HepG2 (cell line): ENCODE measurements at regions not wholly inside any gene's neighbourhood (a gene's known extent, or its start where the extent isn't known, plus 50 kb on each side); places are given as distances from the start of the nearest gene placed in this dataset.

Source experiments
- EED ChIP-seq: sonication (generic); formaldehyde crosslinking; IDR thresholded peaks from 2 replicates; pipeline ENCODE4 v1.5.0; 2020; ENCODE audit warnings: mild to moderate bottlenecking, missing genetic modification reagents
- TF ChIP-seq, protein P1 (sequence below), 2 experiments: sonication (generic) in 1 of 2; formaldehyde crosslinking in 1 of 2; IDR thresholded peaks; 2 replicates each; pipeline versions ENCODE4 v1.5.1 to v1.6.1; 2011 to 2020; ENCODE audit warnings: borderline replicate concordance in 1 of 2, low read depth in 1 of 2, low read length in 1 of 2, mild to moderate bottlenecking in 1 of 2, missing genetic modification reagents in 1 of 2, moderate library complexity in 1 of 2
- TF ChIP-seq, protein P2 (sequence below): sonication (generic); formaldehyde crosslinking; IDR thresholded peaks from 2 replicates; pipeline ENCODE4 v1.5.0; 2020; ENCODE audit warnings: mild to moderate bottlenecking, missing genetic modification reagents, moderate library complexity

DNA sequence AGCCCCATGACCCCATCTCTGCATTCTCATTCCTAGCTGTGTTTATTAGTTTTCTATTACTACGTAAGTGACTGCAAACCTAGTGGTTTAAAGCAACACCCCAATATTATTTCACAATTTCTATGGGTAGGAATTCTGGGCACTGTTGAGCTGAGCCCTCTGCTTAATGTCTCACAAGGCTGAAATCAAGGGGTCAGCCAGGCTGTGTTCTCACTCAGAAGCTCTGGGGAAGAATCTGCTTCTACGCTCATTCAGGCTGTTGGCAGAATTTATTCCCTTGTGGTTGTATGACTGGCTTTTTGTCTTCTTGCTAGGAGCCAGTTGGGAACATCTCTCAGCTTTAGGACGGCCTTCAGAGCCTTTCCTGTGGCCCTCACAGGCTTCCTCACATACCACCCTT, 181.0 kb downstream of the GIPC2 start:
- TF ChIP-seq, protein P1, sequence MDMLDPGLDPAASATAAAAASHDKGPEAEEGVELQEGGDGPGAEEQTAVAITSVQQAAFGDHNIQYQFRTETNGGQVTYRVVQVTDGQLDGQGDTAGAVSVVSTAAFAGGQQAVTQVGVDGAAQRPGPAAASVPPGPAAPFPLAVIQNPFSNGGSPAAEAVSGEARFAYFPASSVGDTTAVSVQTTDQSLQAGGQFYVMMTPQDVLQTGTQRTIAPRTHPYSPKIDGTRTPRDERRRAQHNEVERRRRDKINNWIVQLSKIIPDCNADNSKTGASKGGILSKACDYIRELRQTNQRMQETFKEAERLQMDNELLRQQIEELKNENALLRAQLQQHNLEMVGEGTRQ (IDR thresholded peaks at IDR 0.05; ENCODE audit: low read depth, low read length), result no peak
- TF ChIP-seq, protein P1 (CRISPR knock-in tag; IDR thresholded peaks at IDR 0.05; ENCODE audit: borderline replicate concordance), result no peak
- no peak for TF ChIP-seq EED
- TF ChIP-seq, protein P2, sequence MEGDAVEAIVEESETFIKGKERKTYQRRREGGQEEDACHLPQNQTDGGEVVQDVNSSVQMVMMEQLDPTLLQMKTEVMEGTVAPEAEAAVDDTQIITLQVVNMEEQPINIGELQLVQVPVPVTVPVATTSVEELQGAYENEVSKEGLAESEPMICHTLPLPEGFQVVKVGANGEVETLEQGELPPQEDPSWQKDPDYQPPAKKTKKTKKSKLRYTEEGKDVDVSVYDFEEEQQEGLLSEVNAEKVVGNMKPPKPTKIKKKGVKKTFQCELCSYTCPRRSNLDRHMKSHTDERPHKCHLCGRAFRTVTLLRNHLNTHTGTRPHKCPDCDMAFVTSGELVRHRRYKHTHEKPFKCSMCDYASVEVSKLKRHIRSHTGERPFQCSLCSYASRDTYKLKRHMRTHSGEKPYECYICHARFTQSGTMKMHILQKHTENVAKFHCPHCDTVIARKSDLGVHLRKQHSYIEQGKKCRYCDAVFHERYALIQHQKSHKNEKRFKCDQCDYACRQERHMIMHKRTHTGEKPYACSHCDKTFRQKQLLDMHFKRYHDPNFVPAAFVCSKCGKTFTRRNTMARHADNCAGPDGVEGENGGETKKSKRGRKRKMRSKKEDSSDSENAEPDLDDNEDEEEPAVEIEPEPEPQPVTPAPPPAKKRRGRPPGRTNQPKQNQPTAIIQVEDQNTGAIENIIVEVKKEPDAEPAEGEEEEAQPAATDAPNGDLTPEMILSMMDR, result no peak
